ENCODE measurements at regions not wholly inside any gene's neighbourhood (a gene's known extent, or its start where the extent isn't known, plus 50 kb on each side); places are given as distances from the start of the nearest gene placed in this dataset.

- CTCF ChIA-PET, result no interaction called here
- H3K36me3 ChIP-seq (ENCODE audit: control insufficient read depth in 2 of 2, insufficient read depth in 1 of 2, low read length in 2 of 2), result no peaks in the 10 kb centered on the region
- peaks cover 7% of the 10 kb centered on the region; the same call in 1 of the 2 replicates for H3K4me1 ChIP-seq (ENCODE audit: control insufficient read depth, insufficient read depth, low read length)
- no peak for TF ChIP-seq KLF1 (tag by site-specific recombination; IDR thresholded peaks at IDR 0.05)
- no peak for TF ChIP-seq ZNF211 (tag by site-specific recombination; IDR thresholded peaks at IDR 0.05; ENCODE audit: low read depth)
- no peak for TF ChIP-seq ZNF280C (tag by site-specific recombination; IDR thresholded peaks at IDR 0.05)
- TF ChIP-seq TRIM28 (IDR thresholded peaks at IDR 0.05; ENCODE audit: borderline replicate concordance, low read length), result 0 out of 2 replicates have a peak, but pooled peaks have one; percentile 65
- TF ChIP-seq ZNF423 (tag by site-specific recombination; IDR thresholded peaks at IDR 0.05), result no peak
- TF ChIP-seq ZNF707 (tag by site-specific recombination; IDR thresholded peaks at IDR 0.05), result no peak
- no peak for TF ChIP-seq ZNF488 (tag by site-specific recombination; IDR thresholded peaks at IDR 0.05)
- TF ChIP-seq ZNF596 (tag by site-specific recombination; IDR thresholded peaks at IDR 0.05), result no peak
- H3K4me3 ChIP-seq (ENCODE audit: low read depth, low read length), result no peak overlapping the region
- POLR2A ChIA-PET, result no interaction called here
- no peaks in the 10 kb centered on the region for H3K9me3 ChIP-seq (ENCODE audit: control insufficient read depth, insufficient read depth, low read depth, low read length)
- H3K27ac ChIP-seq (ENCODE audit: extremely low read depth, low read depth, low read length), result no peak overlapping the region
These were observed 421.1 kb downstream of the BCKDHB start for GRCh38 chr6:80527552-80528052.

GRCh38 chr6:80523531-80523997, 417.1 kb downstream of the BCKDHB start:
- Histone ChIP-seq H3K27ac (ENCODE audit: extremely low read depth, low read depth, low read length) (no peak overlapping the region), H3K4me3 (ENCODE audit: low read depth, low read length) (no peak overlapping the region), H3K36me3 (ENCODE audit: control insufficient read depth in 2 of 2, insufficient read depth in 1 of 2, low read length in 2 of 2) (no peaks in the 10 kb centered on the region), H3K4me1 (ENCODE audit: control insufficient read depth, insufficient read depth, low read length) (peaks cover 7% of the 10 kb centered on the region; the same call in 1 of the 2 replicates), H3K9me3 (ENCODE audit: control insufficient read depth, insufficient read depth, low read depth, low read length) (no peaks in the 10 kb centered on the region)
- POLR2A ChIA-PET, result no interaction called here
- TF ChIP-seq TRIM28 (IDR thresholded peaks at IDR 0.05; ENCODE audit: borderline replicate concordance, low read length), result peak; percentile 45; the same call in 1 of the 2 replicates
- no peak for TF ChIP-seq PRDM4 (tag by site-specific recombination; IDR thresholded peaks at IDR 0.05)
- no peak for TF ChIP-seq ZNF211 (tag by site-specific recombination; IDR thresholded peaks at IDR 0.05; ENCODE audit: low read depth)
- peak; percentile 52 for TF ChIP-seq SETDB1 (IDR thresholded peaks at IDR 0.05; ENCODE audit: insufficient read length, low read length)
- TF ChIP-seq OSR2 (tag by site-specific recombination; IDR thresholded peaks at IDR 0.05), result no peak
- CTCF ChIA-PET, result no interaction called here

- no peaks in the 10 kb centered on the region for H3K36me3 ChIP-seq (ENCODE audit: control insufficient read depth in 2 of 2, insufficient read depth in 1 of 2, low read length in 2 of 2)
- peaks cover 5% of the 10 kb centered on the region; the same call in 1 of the 2 replicates for H3K4me1 ChIP-seq (ENCODE audit: control insufficient read depth, insufficient read depth, low read length)
- POLR2A ChIA-PET, result no interaction called here
- CTCF ChIA-PET, result no interaction called here
- H3K27ac ChIP-seq (ENCODE audit: extremely low read depth, low read depth, low read length), result no peak overlapping the region
- H3K9me3 ChIP-seq (ENCODE audit: control insufficient read depth, insufficient read depth, low read depth, low read length), result no peaks in the 10 kb centered on the region
- H3K4me3 ChIP-seq (ENCODE audit: low read depth, low read length), result no peak overlapping the region
- TF ChIP-seq ZBTB48 (tag by site-specific recombination; IDR thresholded peaks at IDR 0.05), result no peak
- TF ChIP-seq ZFP37 (tag by site-specific recombination; IDR thresholded peaks at IDR 0.05), result no peak
- no peak for TF ChIP-seq GLI4 (tag by site-specific recombination; IDR thresholded peaks at IDR 0.05)
- no peak for TF ChIP-seq ZNF18 (tag by site-specific recombination; IDR thresholded peaks at IDR 0.05)
- no peak for TF ChIP-seq ZNF664 (tag by site-specific recombination; IDR thresholded peaks at IDR 0.05)
- no peak for TF ChIP-seq ZNF26 (tag by site-specific recombination; IDR thresholded peaks at IDR 0.05)
- TF ChIP-seq ZNF530 (tag by site-specific recombination; IDR thresholded peaks at IDR 0.05; ENCODE audit: low read depth), result no peak
- no peak for TF ChIP-seq RBAK (tag by site-specific recombination; IDR thresholded peaks at IDR 0.05)
- no peak for TF ChIP-seq ZNF362 (tag by site-specific recombination; IDR thresholded peaks at IDR 0.05)
- no peak for TF ChIP-seq IKZF3 (tag by site-specific recombination; IDR thresholded peaks at IDR 0.05)
These were observed 416.5 kb downstream of the BCKDHB start for GRCh38 chr6:80523010-80523409.
